ENCODE measurements at regions not wholly inside any gene's neighbourhood (a gene's known extent, or its start where the extent isn't known, plus 50 kb on each side); places are given as distances from the start of the nearest gene placed in this dataset.
A peak's percentile ranks its signal among the peaks of the same experiment; 100 is the strongest.

DNA sequence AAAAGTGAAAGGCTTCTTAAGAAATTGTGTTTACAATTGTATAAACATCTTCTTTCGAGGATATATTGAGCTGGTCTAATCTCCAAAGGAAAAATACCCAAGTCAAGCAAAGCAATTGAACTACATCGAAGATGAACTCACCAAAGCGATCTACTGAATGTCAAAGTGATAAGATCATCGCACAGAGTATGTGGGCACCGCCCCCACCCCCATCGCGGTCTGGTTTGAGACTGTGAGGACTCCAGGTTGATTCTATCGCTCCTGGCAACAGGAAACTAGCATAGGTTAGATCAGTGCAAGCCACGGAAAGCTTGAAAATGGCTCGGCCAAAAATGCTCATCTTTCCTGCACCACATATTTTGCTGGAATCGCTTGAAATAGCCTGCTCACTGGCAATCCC is 133.2 kb upstream of the RPS6KA2 start:
- Mint-ChIP-seq H3K9me3 (no peaks in the 10 kb centered on the region), H3K4me3 (no peak overlapping the region), H3K27me3 (peaks cover 31 to 52% (median 43%) of the 10 kb centered on the region in 3 donors), H3K36me3 (peaks cover 9% of the 10 kb centered on the region in 2 donors), H3K27ac (peak overlapping the region in 1 of 6 donors; percentile 16), H3K4me1 (peaks cover 7 to 9% (median 9%) of the 10 kb centered on the region in 3 donors)
- ATAC-seq (ENCODE audit: low read depth in 2 of 2): no peak
- no peak for DNase-seq

DNA sequence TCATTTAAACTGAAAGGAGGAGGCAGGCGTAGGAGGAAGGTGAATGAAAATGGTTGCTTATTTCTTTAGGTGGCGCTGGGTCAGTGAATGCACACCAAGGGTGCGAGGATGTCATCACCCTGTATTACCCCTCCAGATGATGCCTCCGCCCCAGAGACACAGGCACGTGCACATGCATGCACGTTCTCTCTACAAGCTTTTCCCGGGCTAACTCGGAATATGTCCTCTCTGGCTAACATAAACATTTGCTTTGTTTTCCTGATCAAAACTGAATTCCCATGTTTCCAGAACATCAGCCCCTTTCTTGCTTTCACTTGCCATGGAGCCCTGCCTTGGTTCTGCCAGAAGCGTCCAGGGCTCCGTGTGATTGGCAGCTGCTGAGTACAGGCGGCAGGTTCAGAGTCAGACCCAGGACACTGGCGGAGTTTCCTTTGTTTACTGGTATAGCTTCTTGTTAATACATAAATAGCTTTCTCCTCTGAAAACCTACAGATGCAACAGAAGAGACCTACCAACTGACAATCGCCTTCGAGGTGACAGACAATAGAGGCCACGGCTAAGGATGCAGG is 131.2 kb upstream of the RPS6KA2 start:
- Mint-ChIP-seq H3K27me3 (peaks cover 46 to 60% (median 52%) of the 10 kb centered on the region in 3 donors), H3K4me1 (peaks cover 7 to 9% (median 9%) of the 10 kb centered on the region in 3 donors), H3K36me3 (peaks cover 1 to 6% of the 10 kb centered on the region in 2 donors), H3K27ac (peak overlapping the region in 1 of 6 donors; percentile 77), H3K9me3 (no peaks in the 10 kb centered on the region), H3K4me3 (peak overlapping the region in 1 of 8 donors; percentile 48)
- DNase-seq (no peak), ATAC-seq (ENCODE audit: low read depth in 2 of 2) (no peak)

DNA sequence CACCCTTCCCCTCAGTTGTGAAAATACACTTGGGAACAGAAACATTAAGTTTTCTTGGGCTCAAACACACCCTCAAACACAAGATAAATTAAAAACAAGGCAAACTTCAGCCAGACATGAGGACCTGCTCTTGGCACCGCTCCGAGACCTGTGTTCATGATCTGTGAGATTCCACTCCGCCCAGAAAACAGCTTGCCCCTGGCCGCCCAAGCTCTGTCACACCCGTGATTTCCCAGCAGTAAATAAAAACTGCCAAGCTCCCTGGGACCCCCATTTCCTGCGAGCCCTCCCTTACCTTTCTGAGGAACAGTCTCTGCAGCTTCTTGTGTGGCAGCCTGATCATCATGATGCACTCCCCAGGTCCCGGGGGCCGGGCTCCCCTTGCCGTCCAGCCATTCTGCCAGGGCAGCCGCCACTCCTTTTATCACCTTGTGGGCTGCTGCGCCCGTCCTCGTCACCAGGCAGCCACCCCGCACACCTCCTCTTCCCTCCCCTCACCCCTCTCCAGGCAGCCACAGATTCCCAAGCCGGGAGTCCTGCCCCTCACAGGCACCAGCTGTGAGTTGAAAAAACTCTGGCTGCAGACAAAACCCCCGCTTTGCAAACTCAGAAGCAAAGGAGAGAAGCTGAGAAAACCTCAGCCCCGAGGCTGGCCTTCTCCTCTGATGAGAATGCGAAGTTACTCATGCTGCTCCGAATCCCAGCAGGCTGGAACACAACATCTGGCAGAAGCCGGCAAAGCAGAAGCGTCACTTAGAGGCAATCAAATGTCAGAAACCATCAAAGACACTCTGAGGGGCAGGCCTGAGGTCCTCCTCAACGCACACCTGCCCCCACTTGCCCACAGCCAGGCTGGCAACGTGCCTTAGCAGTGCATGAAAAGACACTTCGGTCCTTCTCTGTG is 130.4 kb upstream of the RPS6KA2 start:
- peaks cover 0 to 6% of the 10 kb centered on the region in 2 donors for H3K36me3 Mint-ChIP-seq
- peak overlapping the region in 1 of 6 donors; percentile 17 for H3K27ac Mint-ChIP-seq
- H3K27me3 Mint-ChIP-seq: peaks cover 42 to 58% (median 55%) of the 10 kb centered on the region in 3 donors
- DNase-seq (no peak), ATAC-seq (ENCODE audit: low read depth in 2 of 2) (peak; percentile 35 to 47)
- peak overlapping the region in 1 of 8 donors; percentile 48 for H3K4me3 Mint-ChIP-seq
- no peaks in the 10 kb centered on the region for H3K9me3 Mint-ChIP-seq
- H3K4me1 Mint-ChIP-seq: peaks cover 9% of the 10 kb centered on the region in 3 donors

DNA sequence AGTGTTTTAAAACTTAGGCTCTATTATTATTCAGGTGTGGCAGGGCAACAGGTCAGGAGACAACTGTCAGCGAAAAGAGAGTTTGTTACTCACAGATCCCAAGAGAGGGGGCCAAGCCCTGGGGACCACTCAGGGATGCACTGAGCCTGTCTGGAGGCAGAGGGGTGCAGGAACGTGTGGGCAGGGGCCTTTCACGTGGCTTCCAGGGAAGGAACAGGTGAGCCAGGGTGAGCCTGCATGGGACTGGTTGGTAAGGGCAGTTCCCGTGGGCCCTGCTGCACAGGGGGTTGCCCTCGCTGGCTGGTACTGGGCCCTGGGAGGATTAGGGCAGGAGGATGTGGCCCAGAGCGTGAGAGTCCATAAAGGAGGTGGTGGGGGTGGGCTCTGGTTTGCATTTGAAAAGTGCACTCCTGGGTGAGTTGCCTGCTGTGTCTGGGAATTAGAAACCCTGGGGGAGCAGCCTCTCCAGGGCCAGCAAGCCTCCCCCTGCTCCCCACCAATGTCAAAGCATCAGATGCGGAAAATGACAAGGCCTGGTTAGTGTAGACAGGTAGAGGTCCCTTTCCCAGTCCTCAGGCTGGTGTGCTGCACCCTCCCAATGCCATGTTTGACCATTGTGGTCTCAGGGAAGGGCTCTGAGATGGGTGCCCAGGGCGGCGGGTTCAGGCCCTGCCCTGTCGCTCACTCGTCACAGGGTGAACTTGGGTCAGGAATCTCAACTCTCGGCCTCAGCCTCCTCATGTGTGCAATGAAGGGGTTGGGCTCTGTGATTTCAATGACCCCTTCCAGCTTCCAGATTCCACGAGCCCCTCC is 127.4 kb upstream of the RPS6KA2 start:
- H3K9me3 Mint-ChIP-seq: no peaks in the 10 kb centered on the region
- ATAC-seq (ENCODE audit: low read depth in 2 of 2) (no peak), DNase-seq (no peak)
- no peak overlapping the region for H3K27ac Mint-ChIP-seq
- H3K27me3 Mint-ChIP-seq: peaks cover 41 to 44% (median 41%) of the 10 kb centered on the region in 3 donors
- peaks cover 0 to 6% of the 10 kb centered on the region in 2 donors for H3K36me3 Mint-ChIP-seq
- H3K4me3 Mint-ChIP-seq: no peak overlapping the region
- H3K4me1 Mint-ChIP-seq: peaks cover 30 to 34% (median 32%) of the 10 kb centered on the region in 3 donors

DNA sequence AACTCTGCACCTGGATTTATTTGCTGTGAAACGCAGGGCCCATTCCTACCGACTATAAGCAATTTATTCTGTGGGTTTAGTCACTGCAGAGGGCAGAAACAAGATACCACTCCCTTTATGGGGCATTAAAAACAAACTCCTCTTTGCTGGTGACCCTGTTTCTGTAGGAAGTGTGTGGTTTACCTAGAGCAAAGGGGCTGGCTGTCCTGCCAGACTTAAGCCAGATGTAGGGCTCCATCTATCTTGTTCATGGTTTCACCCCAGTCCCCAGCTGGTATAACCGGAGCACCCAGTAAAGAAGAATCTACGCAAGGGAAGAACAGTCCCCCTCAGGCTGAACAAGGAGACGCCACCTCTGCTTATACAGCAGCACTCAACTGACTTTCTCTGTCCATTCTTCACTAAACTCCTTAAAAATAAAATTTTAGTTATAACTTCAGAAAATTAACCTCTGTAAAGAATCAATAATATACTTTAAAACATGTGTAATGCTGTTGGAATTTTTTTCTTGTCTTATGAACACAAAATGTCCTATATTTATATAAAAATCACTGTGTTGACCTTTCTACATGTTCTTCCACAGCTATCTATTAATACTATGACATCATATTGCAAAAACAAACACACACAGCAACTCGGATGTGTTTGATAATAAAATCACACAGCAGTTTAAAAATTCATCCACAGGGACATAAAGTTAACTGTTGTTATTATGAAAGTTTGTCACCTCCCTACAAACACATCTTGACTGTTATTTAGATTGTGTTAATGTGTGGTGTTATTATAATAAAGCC is 126.1 kb upstream of the RPS6KA2 start:
- H3K36me3 Mint-ChIP-seq: peaks cover 0 to 6% of the 10 kb centered on the region in 2 donors
- no peaks in the 10 kb centered on the region for H3K9me3 Mint-ChIP-seq
- no peak for DNase-seq

DNA sequence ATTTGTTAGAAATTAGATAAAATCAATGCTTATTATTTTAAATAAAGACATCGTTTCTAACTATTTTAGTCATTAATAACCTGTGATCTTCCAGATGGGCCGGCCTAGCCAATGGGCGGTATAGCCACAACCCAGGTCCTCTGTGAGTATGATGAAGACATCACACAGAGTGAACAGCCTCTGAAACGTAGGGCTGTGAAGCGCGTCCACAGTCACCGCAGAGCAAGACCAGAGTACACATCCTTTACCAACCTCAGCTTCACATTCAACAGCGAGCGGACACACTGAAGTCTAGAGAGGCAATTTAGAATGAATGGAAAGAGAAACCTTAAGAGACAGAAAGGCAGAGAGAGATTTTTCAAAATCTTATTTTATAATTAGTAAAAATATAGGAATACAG is 125.0 kb upstream of the RPS6KA2 start:
- H3K27ac Mint-ChIP-seq: peak overlapping the region in 1 of 6 donors; percentile 40
- ATAC-seq (ENCODE audit: low read depth in 2 of 2) (peak; percentile 56 to 59), DNase-seq (peak; percentile 9)
- H3K4me3 Mint-ChIP-seq: peak overlapping the region in 3 of 8 donors; percentile 38 to 92 (median 46)
- no peaks in the 10 kb centered on the region for H3K9me3 Mint-ChIP-seq
- H3K36me3 Mint-ChIP-seq: peaks cover 0 to 6% of the 10 kb centered on the region in 2 donors
- H3K4me1 Mint-ChIP-seq: peaks cover 26 to 34% (median 26%) of the 10 kb centered on the region in 3 donors
- H3K27me3 Mint-ChIP-seq: peaks cover 25 to 41% (median 25%) of the 10 kb centered on the region in 3 donors

More for the DNA sequence above, 126.1 kb upstream of the RPS6KA2 start:
- Mint-ChIP-seq H3K27me3 (peaks cover 30 to 41% (median 30%) of the 10 kb centered on the region in 3 donors), H3K4me1 (peaks cover 31 to 35% (median 32%) of the 10 kb centered on the region in 3 donors), H3K4me3 (peak overlapping the region in 2 of 8 donors; percentile 8 to 16), H3K27ac (no peak overlapping the region)
- ATAC-seq (ENCODE audit: low read depth in 2 of 2): no peak

DNA sequence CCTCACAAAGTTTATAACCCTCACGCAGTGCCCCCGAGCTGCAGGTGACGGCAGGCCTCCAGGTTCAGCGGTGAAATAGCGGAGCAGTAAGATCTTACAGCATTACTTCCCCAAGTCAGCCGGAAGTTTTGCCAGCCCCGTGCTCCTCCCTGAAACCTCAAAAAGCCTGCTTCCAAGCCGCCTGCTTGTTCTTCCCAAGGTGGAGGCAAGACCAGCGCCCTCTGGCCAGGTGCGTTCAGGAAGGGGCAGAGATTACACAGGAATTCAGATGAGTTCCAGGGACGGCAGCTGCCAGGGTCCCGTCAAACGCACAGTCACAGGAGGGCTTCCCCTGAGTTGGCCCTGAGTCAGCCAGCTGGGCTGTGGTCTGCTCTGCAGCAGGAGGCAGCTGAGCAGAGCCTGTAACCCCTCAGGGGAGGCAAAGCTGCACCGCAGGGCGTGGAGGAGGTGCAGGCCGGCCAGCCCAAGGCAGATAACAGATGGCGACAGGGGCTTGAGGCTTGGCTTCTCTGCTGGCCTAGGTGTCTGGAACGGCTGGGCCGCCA is 124.1 kb upstream of the RPS6KA2 start:
- DNase-seq: peak; percentile 61
- ATAC-seq (ENCODE audit: low read depth in 2 of 2): peak; percentile 92 to 96
- Mint-ChIP-seq H3K27me3 (peaks cover 23 to 48% (median 26%) of the 10 kb centered on the region in 3 donors), H3K4me3 (peak overlapping the region; percentile 63 to 96 (median 90)), H3K9me3 (no peaks in the 10 kb centered on the region), H3K27ac (peak overlapping the region in 4 of 6 donors; percentile 39 to 87 (median 62)), H3K36me3 (peaks cover 0 to 6% of the 10 kb centered on the region in 2 donors), H3K4me1 (peaks cover 25 to 33% (median 25%) of the 10 kb centered on the region in 3 donors)

DNA sequence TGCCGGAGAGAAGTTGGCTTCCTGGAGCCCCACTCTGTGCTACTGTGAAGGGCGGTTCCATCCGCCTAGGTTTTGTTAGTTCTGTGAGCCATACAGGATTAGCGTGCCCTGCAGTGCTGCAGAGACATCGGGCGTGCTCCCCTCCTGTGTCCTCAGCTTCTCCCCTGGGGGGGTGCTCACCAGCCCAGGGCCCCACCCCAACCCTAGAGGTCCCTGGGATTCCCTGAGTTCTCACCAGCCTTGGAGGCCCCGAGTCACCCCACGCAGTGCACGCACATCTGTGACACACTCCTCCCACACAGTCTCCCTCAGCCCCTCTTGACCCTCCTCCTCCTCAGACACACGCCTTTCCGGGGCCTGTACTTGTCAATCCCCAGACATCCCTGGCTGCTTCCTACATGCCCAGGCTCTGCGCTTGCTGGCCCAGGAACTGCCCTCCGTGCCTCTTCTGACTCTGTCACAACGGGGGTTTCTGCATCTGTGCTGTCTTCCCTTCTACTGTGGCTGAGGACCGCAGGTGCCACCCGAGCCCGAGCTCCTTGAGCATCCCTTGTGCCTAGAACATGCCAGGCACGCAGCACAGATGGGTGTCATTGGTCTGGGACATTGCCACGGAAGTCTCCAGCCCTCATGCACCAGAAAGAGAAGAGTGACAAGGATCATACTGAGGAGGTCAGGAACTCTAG is 123.2 kb upstream of the RPS6KA2 start:
- no peak for ATAC-seq (ENCODE audit: low read depth in 2 of 2)
- peak overlapping the region in 2 of 6 donors; percentile 64 to 95 for H3K27ac Mint-ChIP-seq
- peaks cover 23 to 45% (median 27%) of the 10 kb centered on the region in 3 donors for H3K27me3 Mint-ChIP-seq
- H3K4me1 Mint-ChIP-seq: peaks cover 25 to 33% (median 25%) of the 10 kb centered on the region in 3 donors
- H3K9me3 Mint-ChIP-seq: no peaks in the 10 kb centered on the region
- peak overlapping the region; percentile 63 to 96 (median 90) for H3K4me3 Mint-ChIP-seq
- peaks cover 0 to 6% of the 10 kb centered on the region in 2 donors for H3K36me3 Mint-ChIP-seq
- no peak for DNase-seq

DNA sequence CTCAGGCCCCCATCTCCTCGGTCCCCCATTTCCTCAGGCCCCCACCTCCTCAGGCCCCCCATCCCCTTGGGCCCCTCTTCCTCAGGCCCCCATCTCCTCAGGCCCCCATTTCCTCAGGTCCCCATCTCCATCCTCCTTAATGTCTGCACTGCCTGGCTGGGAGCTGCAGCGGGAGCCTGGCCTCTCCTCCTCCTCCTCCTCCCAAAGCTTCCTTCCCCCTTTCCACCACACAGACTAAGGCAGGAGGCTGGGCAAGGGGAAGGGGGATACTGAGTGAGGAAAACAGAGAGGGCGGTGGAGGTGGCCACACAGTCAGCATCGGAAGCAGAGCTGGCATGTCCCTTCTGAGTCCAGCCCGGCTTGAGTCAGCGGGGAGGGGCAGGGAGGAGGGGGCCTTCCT is 122.6 kb upstream of the RPS6KA2 start:
- Mint-ChIP-seq H3K4me3 (no peak overlapping the region), H3K36me3 (peaks cover 0 to 6% of the 10 kb centered on the region in 2 donors), H3K27me3 (peaks cover 23 to 40% (median 27%) of the 10 kb centered on the region in 3 donors), H3K4me1 (peaks cover 25 to 33% (median 25%) of the 10 kb centered on the region in 3 donors), H3K27ac (no peak overlapping the region), H3K9me3 (no peaks in the 10 kb centered on the region)
- DNase-seq (no peak), ATAC-seq (ENCODE audit: low read depth in 2 of 2) (no peak)

DNA sequence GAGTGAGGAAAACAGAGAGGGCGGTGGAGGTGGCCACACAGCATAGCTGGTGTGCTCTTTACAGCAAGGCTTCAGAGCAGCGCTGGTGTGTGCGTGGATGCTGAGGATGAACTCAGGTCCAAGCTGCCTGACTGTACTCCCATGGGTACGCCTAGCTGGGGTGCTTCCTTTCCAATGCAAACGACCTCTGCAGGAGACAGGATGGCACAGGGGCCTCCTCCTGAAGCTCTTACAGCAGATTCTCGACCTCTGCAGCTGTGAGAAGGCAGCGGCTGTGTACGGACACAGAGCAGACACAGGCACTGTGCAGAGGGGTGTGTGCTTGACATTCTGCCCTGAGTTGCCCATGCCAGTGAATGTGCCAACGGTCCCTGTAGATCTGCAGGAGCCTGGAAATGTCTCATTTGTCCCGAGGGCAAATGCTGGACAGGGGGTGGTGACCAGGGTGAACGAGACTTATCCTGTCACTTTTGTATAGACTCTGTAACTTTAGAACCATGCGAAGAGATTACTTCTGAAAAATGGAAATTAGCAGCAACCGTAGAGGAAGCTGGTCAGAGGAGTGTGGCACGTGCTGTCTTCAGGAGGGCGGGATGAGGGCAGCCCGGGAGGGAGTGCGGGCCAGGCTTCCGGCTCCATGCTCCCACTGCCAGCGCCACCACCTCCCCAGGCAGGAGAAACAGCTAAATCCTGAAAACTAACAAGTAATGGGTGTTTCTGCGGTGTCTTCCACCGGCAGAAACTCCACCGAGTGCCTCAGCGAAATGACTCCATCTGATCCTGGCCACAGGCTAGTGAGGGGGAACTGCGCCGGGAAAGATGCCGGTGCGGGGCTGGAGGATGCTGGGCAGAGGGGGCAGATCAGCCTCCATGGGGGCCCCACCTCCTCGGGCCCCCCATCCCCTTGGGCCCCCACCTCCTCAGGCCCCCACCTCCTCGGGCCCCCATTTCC is 120.9 kb upstream of the RPS6KA2 start:
- H3K4me1 Mint-ChIP-seq: peaks cover 25 to 33% (median 25%) of the 10 kb centered on the region in 3 donors
- no peaks in the 10 kb centered on the region for H3K36me3 Mint-ChIP-seq
- peak overlapping the region in 2 of 8 donors; percentile 12 to 32 for H3K4me3 Mint-ChIP-seq
- H3K27ac Mint-ChIP-seq: no peak overlapping the region
- no peaks in the 10 kb centered on the region for H3K9me3 Mint-ChIP-seq
- H3K27me3 Mint-ChIP-seq: peaks cover 15 to 30% (median 18%) of the 10 kb centered on the region in 3 donors
- ATAC-seq (ENCODE audit: low read depth in 2 of 2): no peak
- DNase-seq: no peak
